PC-9 (cell line): ENCODE measurements at regions not wholly inside any gene's neighbourhood (a gene's known extent, or its start where the extent isn't known, plus 50 kb on each side); places are given as distances from the start of the nearest gene placed in this dataset.
"Not testable (repeated sequence)": the region's sequence is repeated elsewhere in the genome, so short reads cannot be mapped to it uniquely, and the experiment has no call there.

Experiments used
- BruUV-seq: library from RNA; stranded (reverse); fragments of 400-500 nt; replicated peaks from 2 replicates; lab custom pipeline; 2021; lab: Mats Ljungman, UMichigan
- CTCF ChIA-PET: fragments of 300-600 bp; sonication (Branson Sonifier 250); formaldehyde crosslinking; loops from one replicate; lab custom pipeline; 2022; ENCODE audit warnings: antibody characterized with exemption; lab: Charles Lee
- POLR2A ChIA-PET: fragments of 300-600 bp; sonication (Branson Sonifier 250); formaldehyde crosslinking; loops from one replicate; lab custom pipeline; 2022; ENCODE audit warnings: antibody characterized with exemption; ENCODE audit not compliant: unreplicated experiment; lab: Charles Lee
- DNase-seq, 2 experiments: peaks; one replicate each; pipeline versions ENCODE4 v3.0.0 to v3.0.0-alpha.2; 2015 to 2022; ENCODE audit warnings: mixed read lengths in 1 of 2
- H2AFZ ChIP-seq: fragments of 200-600 bp; sonication (generic); 2 replicates; pipeline ENCODE4 v1.8.1; 2017; ENCODE audit warnings: antibody characterized with exemption
- H3F3A ChIP-seq: fragments of 200-600 bp; sonication (generic); 2 replicates; pipeline ENCODE4 v1.8.1; 2017; ENCODE audit warnings: antibody characterized with exemption, mild to moderate bottlenecking, low read depth; ENCODE audit not compliant: insufficient read depth
- H3K27ac ChIP-seq: fragments of 200-600 bp; sonication (generic); 2 replicates; pipeline ENCODE4 v1.6.1; 2016; ENCODE audit warnings: mixed run types
- H3K27me3 ChIP-seq: fragments of 200-600 bp; sonication (generic); 2 replicates; pipeline ENCODE4 v1.6.1; 2016; ENCODE audit warnings: low read depth, mixed run types; ENCODE audit not compliant: insufficient read depth
- H3K36me3 ChIP-seq: fragments of 200-600 bp; sonication (generic); 2 replicates; pipeline ENCODE4 v1.6.1; 2016; ENCODE audit warnings: low read depth, mixed run types
- H3K4me1 ChIP-seq: fragments of 200-600 bp; sonication (generic); replicated peaks from 2 replicates; pipeline ENCODE4 v1.6.1; 2016; ENCODE audit warnings: mixed run types; ENCODE audit not compliant: insufficient read depth
- H3K4me2 ChIP-seq: fragments of 200-600 bp; sonication (generic); 2 replicates; pipeline ENCODE4 v1.6.1; 2017; ENCODE audit warnings: mixed run types
- H3K4me3 ChIP-seq: fragments of 200-600 bp; sonication (generic); 2 replicates; pipeline ENCODE4 v1.6.1; 2016; ENCODE audit warnings: mixed run types
- H3K79me2 ChIP-seq: fragments of 200-600 bp; sonication (generic); 2 replicates; pipeline ENCODE4 v1.6.1; 2017; ENCODE audit warnings: low read depth, mixed run types
- H3K9me2 ChIP-seq: fragments of 200-600 bp; sonication (generic); 2 replicates; pipeline ENCODE4 v1.8.1; 2017; ENCODE audit warnings: mild to moderate bottlenecking; ENCODE audit not compliant: insufficient read depth
- H3K9me3 ChIP-seq: fragments of 200-600 bp; sonication (generic); 2 replicates; pipeline ENCODE4 v1.8.1; 2016; ENCODE audit warnings: low read depth; ENCODE audit not compliant: insufficient read depth
- H4K20me1 ChIP-seq: fragments of 200-600 bp; sonication (generic); 2 replicates; pipeline ENCODE4 v1.8.1; 2017; ENCODE audit not compliant: insufficient read depth
- CTCF ChIP-seq: fragments of 200-600 bp; sonication (generic); conservative IDR thresholded peaks from 2 replicates; pipeline ENCODE4 v1.6.1; 2017; ENCODE audit warnings: mixed run types, antibody characterized with exemption, mild to moderate bottlenecking, moderate library complexity
- EZH2 ChIP-seq: fragments of 200-600 bp; sonication (generic); IDR thresholded peaks from 2 replicates; pipeline ENCODE4 v1.8.0; 2017; ENCODE audit warnings: antibody characterized with exemption, low read depth
- intact Hi-C: fragments of 100-400 bp; cut with micrococcal nuclease; formaldehyde crosslinking; loops from one replicate; pipeline ENCODE4 v1.10.0; 2022; ENCODE audit not compliant: unreplicated experiment

GRCh38 chr5:99156688-99157087 lies 227.9 kb upstream of the CHD1 start:
- POLR2A ChIA-PET, result no interaction called here

GRCh38 chr5:99143283-99143795 lies 214.5 kb upstream of the CHD1 start:
- CTCF ChIA-PET, H3K27ac ChIP-seq, H3K36me3 ChIP-seq, H3K4me1 ChIP-seq, H3K4me3 ChIP-seq, H3K4me2 ChIP-seq, POLR2A ChIA-PET, intact Hi-C loops, H3K79me2 ChIP-seq, H3K9me2 ChIP-seq, H2AFZ ChIP-seq, H3K9me3 ChIP-seq, BruUV-seq, H4K20me1 ChIP-seq, DNase-seq, H3K27me3 ChIP-seq, H3F3A ChIP-seq: not testable (repeated sequence)

More at GRCh38 chr5:99156688-99157087, 227.9 kb upstream of the CHD1 start:
- no peaks in the 10 kb centered on the region for H3K9me3 ChIP-seq
- no peak overlapping the region for H2AFZ ChIP-seq
- no peak for TF ChIP-seq EZH2
- TF ChIP-seq CTCF, result no peak
- no peaks in the 10 kb centered on the region for H4K20me1 ChIP-seq
- no peaks in the 10 kb centered on the region for H3K4me1 ChIP-seq
- no peaks in the 10 kb centered on the region for H3K27me3 ChIP-seq
- intact Hi-C loops, result no loop called here
- H3K9me2 ChIP-seq, result no peaks in the 10 kb centered on the region
- H3K79me2 ChIP-seq, result no peaks in the 10 kb centered on the region
- no peak overlapping the region for H3K27ac ChIP-seq
- CTCF ChIA-PET, result no interaction called here
- DNase-seq, result no peak
- H3F3A ChIP-seq, result no peaks in the 10 kb centered on the region
- H3K36me3 ChIP-seq, result no peaks in the 10 kb centered on the region
- H3K4me3 ChIP-seq, result no peak overlapping the region
- H3K4me2 ChIP-seq, result no peak overlapping the region
- BruUV-seq, result no TSS peak

- ChIA-PET CTCF (no interaction called here), POLR2A (no interaction called here)
- H3K9me2 ChIP-seq, result no peaks in the 10 kb centered on the region; the same call in 1 of the 2 replicates
- H3K4me3 ChIP-seq, result no peak overlapping the region
- no peak overlapping the region for H3K4me2 ChIP-seq
- no peak for TF ChIP-seq EZH2
- TF ChIP-seq CTCF, result no peak
- no peaks in the 10 kb centered on the region for H3K4me1 ChIP-seq
- H3K79me2 ChIP-seq, result no peaks in the 10 kb centered on the region
- intact Hi-C loops, result no loop called here
- H4K20me1 ChIP-seq, result no peaks in the 10 kb centered on the region
- no peaks in the 10 kb centered on the region for H3K36me3 ChIP-seq
- H2AFZ ChIP-seq, result no peak overlapping the region
- no peaks in the 10 kb centered on the region for H3K9me3 ChIP-seq
- H3K27ac ChIP-seq, result no peak overlapping the region
- H3K27me3 ChIP-seq, result no peaks in the 10 kb centered on the region
- BruUV-seq, result no TSS peak
- no peaks in the 10 kb centered on the region for H3F3A ChIP-seq
- DNase-seq, result no peak
These were observed 212.8 kb upstream of the CHD1 start for GRCh38 chr5:99141534-99142128.

GRCh38 chr5:99138911-99139310 lies 210.1 kb upstream of the CHD1 start:
- H3K27me3 ChIP-seq, result no peaks in the 10 kb centered on the region
- H3K79me2 ChIP-seq, result no peaks in the 10 kb centered on the region
- ChIA-PET POLR2A (no interaction called here), CTCF (no interaction called here)
- no peak overlapping the region for H2AFZ ChIP-seq
- H3K4me3 ChIP-seq, result no peak overlapping the region
- no peaks in the 10 kb centered on the region for H3K36me3 ChIP-seq
- DNase-seq, result no peak
- H3K27ac ChIP-seq, result no peak overlapping the region
- H3K9me2 ChIP-seq, result no peaks in the 10 kb centered on the region
- H3K4me2 ChIP-seq, result no peak overlapping the region
- H3F3A ChIP-seq, result no peaks in the 10 kb centered on the region
- no peaks in the 10 kb centered on the region for H4K20me1 ChIP-seq
- H3K9me3 ChIP-seq, result no peaks in the 10 kb centered on the region
- TF ChIP-seq CTCF (no peak), EZH2 (no peak)
- H3K4me1 ChIP-seq, result no peaks in the 10 kb centered on the region
- intact Hi-C loops, result no loop called here
- no TSS peak for BruUV-seq
